ENCODE measurements at regions not wholly inside any gene's neighbourhood (a gene's known extent, or its start where the extent isn't known, plus 50 kb on each side); places are given as distances from the start of the nearest gene placed in this dataset.

DNA sequence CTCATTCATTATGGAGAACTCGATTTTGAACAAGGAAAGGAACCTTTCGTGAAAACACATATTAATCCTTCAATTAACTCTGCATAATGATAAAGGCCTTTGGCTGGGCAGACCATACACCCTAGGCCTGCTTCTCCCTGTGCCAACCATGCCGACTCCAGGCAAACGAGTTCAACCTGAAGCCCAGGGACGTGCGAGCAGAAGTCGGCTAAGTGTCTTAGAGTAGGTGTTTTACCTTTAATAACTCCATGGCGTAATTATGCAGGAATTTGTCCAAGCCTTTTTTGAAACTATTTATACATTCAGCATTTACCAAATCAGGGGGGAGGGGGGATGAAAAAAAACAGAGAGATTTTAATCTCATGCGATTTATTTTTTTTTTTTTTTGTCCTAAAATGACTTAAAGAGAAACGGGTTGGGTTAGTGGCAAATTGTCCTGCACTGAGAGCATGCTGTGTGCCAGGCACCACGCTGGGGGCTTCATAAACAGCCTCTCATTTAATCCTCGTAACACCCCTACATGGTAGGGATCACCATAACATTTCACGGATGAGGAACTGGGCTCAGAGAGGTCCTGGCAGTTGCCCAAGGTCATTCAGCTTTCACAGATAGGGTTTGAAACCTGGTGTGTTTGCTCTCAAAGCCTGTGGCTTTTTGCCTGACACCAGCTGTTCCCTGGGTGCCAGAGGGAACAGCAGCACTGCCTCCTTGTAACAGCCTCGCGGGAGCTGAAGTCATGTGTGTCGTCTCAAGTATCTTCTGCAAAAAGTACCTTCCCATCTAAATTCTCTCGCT, 423.9 kb downstream of the MN1 start:
- H3K27me3 ChIP-seq: peaks cover 5% of the 10 kb centered on the region in 3 donors
- ATAC-seq: no peak
- H3K27ac ChIP-seq: no peak overlapping the region
- no peaks in the 10 kb centered on the region for H3K36me3 ChIP-seq
- intact Hi-C loops (cut with DNase I; ENCODE audit: low total_unique reads): no loop called here
- H3K4me1 ChIP-seq: peaks cover 0 to 5% of the 10 kb centered on the region in 2 donors
- no peak overlapping the region for H3K4me3 ChIP-seq
- TF ChIP-seq POLR2A (IDR thresholded peaks at IDR 0.05): no peak
- TF ChIP-seq, protein P1, sequence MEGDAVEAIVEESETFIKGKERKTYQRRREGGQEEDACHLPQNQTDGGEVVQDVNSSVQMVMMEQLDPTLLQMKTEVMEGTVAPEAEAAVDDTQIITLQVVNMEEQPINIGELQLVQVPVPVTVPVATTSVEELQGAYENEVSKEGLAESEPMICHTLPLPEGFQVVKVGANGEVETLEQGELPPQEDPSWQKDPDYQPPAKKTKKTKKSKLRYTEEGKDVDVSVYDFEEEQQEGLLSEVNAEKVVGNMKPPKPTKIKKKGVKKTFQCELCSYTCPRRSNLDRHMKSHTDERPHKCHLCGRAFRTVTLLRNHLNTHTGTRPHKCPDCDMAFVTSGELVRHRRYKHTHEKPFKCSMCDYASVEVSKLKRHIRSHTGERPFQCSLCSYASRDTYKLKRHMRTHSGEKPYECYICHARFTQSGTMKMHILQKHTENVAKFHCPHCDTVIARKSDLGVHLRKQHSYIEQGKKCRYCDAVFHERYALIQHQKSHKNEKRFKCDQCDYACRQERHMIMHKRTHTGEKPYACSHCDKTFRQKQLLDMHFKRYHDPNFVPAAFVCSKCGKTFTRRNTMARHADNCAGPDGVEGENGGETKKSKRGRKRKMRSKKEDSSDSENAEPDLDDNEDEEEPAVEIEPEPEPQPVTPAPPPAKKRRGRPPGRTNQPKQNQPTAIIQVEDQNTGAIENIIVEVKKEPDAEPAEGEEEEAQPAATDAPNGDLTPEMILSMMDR (IDR thresholded peaks at IDR 0.05 in 4 of 5, conservative IDR thresholded peaks at IDR 0.05 in 1 of 5): no peak
- in situ Hi-C loops (cut with MboI; ENCODE audit: low sequenced_read_pairs in 4 of 4): no loop called here
- H3K9me3 ChIP-seq: no peaks in the 10 kb centered on the region
- no peak for DNase-seq

DNA sequence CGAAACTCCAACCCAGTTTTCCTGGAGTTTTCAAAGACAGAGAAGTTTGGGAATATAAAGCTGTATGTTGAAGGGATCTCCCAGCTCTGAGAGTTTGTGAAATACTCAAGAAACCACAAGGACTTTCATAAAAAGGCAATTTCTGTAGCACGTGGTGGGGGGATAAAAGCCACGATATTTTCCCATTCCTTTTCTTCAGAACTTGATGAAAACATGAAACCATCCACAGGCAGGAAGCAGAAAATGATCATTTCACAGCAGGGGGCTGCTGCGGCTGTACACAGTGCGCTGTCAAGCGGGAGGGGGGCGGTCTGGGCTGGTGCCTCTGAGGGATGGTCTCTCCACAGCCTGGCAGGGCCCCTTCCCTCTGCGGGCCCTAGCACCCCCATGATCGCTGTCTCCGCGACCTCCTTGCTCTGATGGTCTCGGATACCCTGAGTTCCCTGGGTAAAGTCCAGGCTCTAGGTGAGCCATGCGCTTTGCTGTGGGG, 423.2 kb downstream of the MN1 start:
- no peak for ATAC-seq
- DNase-seq: no peak
- Histone ChIP-seq H3K36me3 (no peaks in the 10 kb centered on the region), H3K4me1 (peaks cover 0 to 5% of the 10 kb centered on the region in 2 donors), H3K9me3 (no peaks in the 10 kb centered on the region), H3K27ac (no peak overlapping the region), H3K4me3 (no peak overlapping the region), H3K27me3 (peaks cover 5 to 10% (median 5%) of the 10 kb centered on the region in 3 donors)
- no peak for TF ChIP-seq POLR2A (IDR thresholded peaks at IDR 0.05)
- TF ChIP-seq, protein P1 (IDR thresholded peaks at IDR 0.05 in 4 of 5, conservative IDR thresholded peaks at IDR 0.05 in 1 of 5): no peak
- in situ Hi-C loops (cut with MboI; ENCODE audit: low sequenced_read_pairs in 4 of 4): no loop called here
- intact Hi-C loops (cut with DNase I; ENCODE audit: low total_unique reads): no loop called here

DNA sequence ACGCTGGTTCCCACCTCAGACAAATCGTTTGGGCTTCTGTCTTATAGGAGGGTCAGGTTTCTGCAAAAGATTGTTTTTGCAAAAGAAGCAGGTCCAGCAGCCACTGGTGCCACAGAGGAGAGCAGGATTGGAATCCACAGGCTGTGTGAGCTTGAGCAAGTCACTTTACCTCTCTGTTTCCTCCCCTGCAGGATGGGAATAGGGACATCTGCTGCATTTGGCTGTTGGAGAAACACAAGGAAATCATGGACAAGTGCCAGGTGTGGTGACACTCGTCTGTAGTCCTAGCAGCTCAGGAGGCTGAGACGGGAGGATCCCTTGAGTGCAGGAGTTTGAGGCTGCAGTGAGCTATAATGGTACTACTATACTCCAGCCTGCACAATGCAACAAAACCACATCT, 422.6 kb downstream of the MN1 start:
- Histone ChIP-seq H3K4me1 (peaks cover 0 to 5% of the 10 kb centered on the region in 2 donors), H3K4me3 (no peak overlapping the region), H3K36me3 (no peaks in the 10 kb centered on the region), H3K27ac (no peak overlapping the region), H3K9me3 (no peaks in the 10 kb centered on the region), H3K27me3 (peaks cover 7 to 10% (median 7%) of the 10 kb centered on the region in 3 donors)
- ATAC-seq (no peak), DNase-seq (no peak)
- in situ Hi-C loops (cut with MboI; ENCODE audit: low sequenced_read_pairs in 4 of 4): no loop called here
- intact Hi-C loops (cut with DNase I; ENCODE audit: low total_unique reads): no loop called here
- TF ChIP-seq, protein P1 (IDR thresholded peaks at IDR 0.05 in 4 of 5, conservative IDR thresholded peaks at IDR 0.05 in 1 of 5): no peak
- no peak for TF ChIP-seq POLR2A (IDR thresholded peaks at IDR 0.05)

DNA sequence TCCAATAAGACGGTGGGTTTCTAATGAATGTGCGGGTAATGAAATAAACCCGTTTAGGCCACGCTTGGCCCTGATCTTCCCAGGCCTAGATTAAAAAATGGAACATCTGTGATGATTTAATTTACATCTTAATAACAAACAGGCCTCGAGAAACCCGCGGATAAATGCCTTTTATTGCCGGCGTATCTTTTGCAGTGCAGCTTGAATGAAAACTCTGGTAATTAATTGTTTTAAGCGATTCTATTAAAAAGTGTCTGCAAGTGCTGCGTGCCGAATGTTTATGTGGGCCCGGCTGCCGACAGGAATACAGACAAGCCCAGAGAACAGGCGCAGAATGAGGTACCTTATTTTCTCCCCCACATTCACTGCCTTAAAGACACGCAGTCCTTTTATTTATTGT, 420.7 kb downstream of the MN1 start:
- in situ Hi-C loops (cut with MboI; ENCODE audit: low sequenced_read_pairs in 4 of 4): no loop called here
- ATAC-seq: no peak
- H3K36me3 ChIP-seq: no peaks in the 10 kb centered on the region
- TF ChIP-seq, protein P1 (IDR thresholded peaks at IDR 0.05 in 4 of 5, conservative IDR thresholded peaks at IDR 0.05 in 1 of 5): no peak
- no peak for TF ChIP-seq POLR2A (IDR thresholded peaks at IDR 0.05)
- H3K4me1 ChIP-seq: peaks cover 0 to 5% of the 10 kb centered on the region in 2 donors
- H3K9me3 ChIP-seq: no peaks in the 10 kb centered on the region
- peaks cover 7 to 15% (median 15%) of the 10 kb centered on the region in 3 donors for H3K27me3 ChIP-seq
- H3K4me3 ChIP-seq: no peak overlapping the region
- no peak for DNase-seq
- H3K27ac ChIP-seq: no peak overlapping the region
- intact Hi-C loops (cut with DNase I; ENCODE audit: low total_unique reads): no loop called here

Measured in gastrocnemius medialis (tissue), 4 donors.